H1 (cell line): ENCODE measurements at regions not wholly inside any gene's neighbourhood (a gene's known extent, or its start where the extent isn't known, plus 50 kb on each side); places are given as distances from the start of the nearest gene placed in this dataset.

Source experiments
- CTCF ChIA-PET: fragments of 300-600 bp; sonication (Branson Sonifier 250); formaldehyde crosslinking; loops from one replicate; lab custom pipeline; 2021; ENCODE audit not compliant: partially characterized antibody; lab: Charles Lee
- POLR2A ChIA-PET: fragments of 300-600 bp; sonication (Branson Sonifier 250); formaldehyde crosslinking; loops from one replicate; lab custom pipeline; 2021; ENCODE audit warnings: inconsistent platforms; ENCODE audit not compliant: partially characterized antibody; lab: Charles Lee
- DNase-seq, 2 experiments: peaks; one replicate each; pipeline versions ENCODE4 v3.0.0 to v3.0.0-alpha.2; 2010 to 2022; ENCODE audit warnings: low spot score in 2 of 2, low read depth in 1 of 2, mixed read lengths in 1 of 2
- FAIRE-seq: peaks from 2 replicates; lab custom pipeline; 2011; peaks lifted over from hg19 to GRCh38; lab: Jason Lieb, UNC
- H2AFZ ChIP-seq: 2 replicates; pipeline ENCODE4 v1.8.1; 2012; ENCODE audit warnings: low read length, inconsistent platforms
- H2AK5ac ChIP-seq: 2 replicates; pipeline ENCODE4 v1.6.1; 2013; ENCODE audit warnings: low read depth, low read length
- H2BK120ac ChIP-seq: replicated peaks from 2 replicates; pipeline ENCODE3; 2013; ENCODE audit warnings: low read depth, low read length, inconsistent platforms
- H2BK12ac ChIP-seq: 2 replicates; pipeline ENCODE4 v1.6.1; 2013; ENCODE audit warnings: low read depth, low read length
- H2BK15ac ChIP-seq: 2 replicates; pipeline ENCODE4 v1.6.1; 2013; ENCODE audit warnings: low read length
- H2BK20ac ChIP-seq: 2 replicates; pipeline ENCODE4 v1.6.1; 2013; ENCODE audit warnings: low read length
- H2BK5ac ChIP-seq: 2 replicates; pipeline ENCODE4 v1.6.1; 2013; ENCODE audit warnings: low read depth, low read length
- H3K14ac ChIP-seq: 2 replicates; pipeline ENCODE4 v1.6.1; 2013; ENCODE audit warnings: inconsistent platforms; ENCODE audit not compliant: insufficient read length
- H3K18ac ChIP-seq: 2 replicates; pipeline ENCODE4 v1.6.1; 2013; ENCODE audit warnings: low read length; ENCODE audit errors: extremely low read depth
- H3K23ac ChIP-seq: 2 replicates; pipeline ENCODE4 v1.6.1; 2013; ENCODE audit warnings: inconsistent platforms; ENCODE audit not compliant: insufficient read length
- H3K23me2 ChIP-seq: 2 replicates; pipeline ENCODE4 v1.6.1; 2013; ENCODE audit warnings: low read depth, low read length
- H3K27ac ChIP-seq: 2 replicates; pipeline ENCODE4 v1.6.1; 2011; ENCODE audit warnings: low read depth, low read length, inconsistent platforms
- H3K27me3 ChIP-seq, 4 experiments: replicated peaks in 1 of 4; 1 replicate in 1 of 4; 2 replicates in 3 of 4; pipeline versions ENCODE4 v1.6.1 to v1.8.1; 2011 to 2013; ENCODE audit warnings: low read length in 3 of 4, mild to moderate bottlenecking in 3 of 4, inconsistent platforms in 2 of 4, mixed read lengths in 2 of 4, moderate library complexity in 1 of 4; ENCODE audit not compliant: control insufficient read depth in 3 of 4, insufficient read depth in 3 of 4; ENCODE audit errors: extremely low read depth in 1 of 4
- H3K36me3 ChIP-seq, 4 experiments: 2 replicates each; pipeline versions ENCODE4 v1.6.1 to v1.8.1; 2011 to 2013; ENCODE audit warnings: mild to moderate bottlenecking in 4 of 4, low read length in 3 of 4, moderate library complexity in 2 of 4, control low read depth in 1 of 4, inconsistent platforms in 1 of 4; ENCODE audit not compliant: insufficient read depth in 4 of 4, control insufficient read depth in 2 of 4
- H3K4ac ChIP-seq: replicated peaks from 2 replicates; pipeline ENCODE3; 2013; ENCODE audit warnings: low read length, low read depth, mixed read lengths, inconsistent platforms; ENCODE audit not compliant: insufficient read length
- H3K4me1 ChIP-seq, 4 experiments: replicated peaks in 1 of 4; 1 replicate in 1 of 4; 2 replicates in 3 of 4; pipeline versions ENCODE4 v1.6.1 to v1.8.1; 2011 to 2013; ENCODE audit warnings: low read length in 3 of 4, inconsistent platforms in 2 of 4, mixed read lengths in 1 of 4; ENCODE audit not compliant: insufficient read depth in 4 of 4, control insufficient read depth in 3 of 4
- H3K4me2 ChIP-seq, 2 experiments: 2 replicates each; pipeline versions ENCODE4 v1.6.1 to v1.8.1; 2011 to 2013; ENCODE audit warnings: low read depth in 2 of 2, low read length in 2 of 2, control low read depth in 1 of 2, inconsistent platforms in 1 of 2, mild to moderate bottlenecking in 1 of 2; ENCODE audit not compliant: insufficient read depth in 1 of 2
- H3K4me3 ChIP-seq, 4 experiments: fragments of 200-600, 300-600 bp in 1 of 4; sonication (generic), shearing (Covaris generic), sonication (Bioruptor Twin) in 1 of 4; 2 replicates each; pipeline versions ENCODE4 v1.5.1 to v1.8.1; 2011 to 2016; ENCODE audit warnings: low read length in 4 of 4, low read depth in 3 of 4, control low read depth in 2 of 4, inconsistent platforms in 2 of 4, mild to moderate bottlenecking in 2 of 4, mixed read lengths in 1 of 4, moderate library complexity in 1 of 4; ENCODE audit not compliant: insufficient read depth in 2 of 4; ENCODE audit errors: extremely low read depth in 1 of 4
- H3K56ac ChIP-seq: replicated peaks from 2 replicates; pipeline ENCODE3; 2013; ENCODE audit warnings: low read depth, mild to moderate bottlenecking, mixed read lengths, low read length, inconsistent platforms; ENCODE audit not compliant: insufficient read length
- H3K79me1 ChIP-seq: 2 replicates; pipeline ENCODE4 v1.6.1; 2013; ENCODE audit warnings: low read depth, low read length, control low read depth
- H3K79me2 ChIP-seq, 2 experiments: 2 replicates each; pipeline versions ENCODE4 v1.6.1 to v1.8.1; 2012 to 2013; ENCODE audit warnings: low read length in 2 of 2, mild to moderate bottlenecking in 2 of 2, inconsistent platforms in 1 of 2; ENCODE audit not compliant: insufficient read depth in 2 of 2, control insufficient read depth in 1 of 2
- H3K9ac ChIP-seq, 4 experiments: replicated peaks in 1 of 4; 1 replicate in 1 of 4; 2 replicates in 3 of 4; pipeline versions ENCODE4 v1.6.1 to v1.8.1; 2011 to 2013; ENCODE audit warnings: low read depth in 3 of 4, low read length in 3 of 4, control low read depth in 2 of 4, mild to moderate bottlenecking in 2 of 4, moderate library complexity in 2 of 4, inconsistent platforms in 1 of 4; ENCODE audit errors: extremely low read depth in 1 of 4
- H3K9me3 ChIP-seq, 2 experiments: 2 replicates each; pipeline versions ENCODE4 v1.6.1 to v1.8.1; 2012 to 2013; ENCODE audit warnings: mild to moderate bottlenecking in 2 of 2, moderate library complexity in 2 of 2, control low read depth in 1 of 2, inconsistent platforms in 1 of 2, low read depth in 1 of 2, low read length in 1 of 2, mixed read lengths in 1 of 2; ENCODE audit not compliant: insufficient read depth in 2 of 2
- H4K20me1 ChIP-seq, 2 experiments: replicated peaks in 1 of 2; 2 replicates each; pipeline versions ENCODE3 to v1.8.1; 2011 to 2013; ENCODE audit warnings: inconsistent platforms in 2 of 2, low read length in 2 of 2, mild to moderate bottlenecking in 1 of 2; ENCODE audit not compliant: insufficient read depth in 2 of 2, control insufficient read depth in 1 of 2
- H4K5ac ChIP-seq: 2 replicates; pipeline ENCODE4 v1.6.1; 2013; ENCODE audit warnings: low read length, low read depth, mixed read lengths, inconsistent platforms; ENCODE audit not compliant: insufficient read length
- H4K8ac ChIP-seq: 2 replicates; pipeline ENCODE4 v1.8.0; 2013; ENCODE audit warnings: mild to moderate bottlenecking, moderate library complexity, low read length, inconsistent platforms; ENCODE audit not compliant: insufficient read depth; ENCODE audit errors: extremely low read depth
- H4K91ac ChIP-seq: replicated peaks from 2 replicates; pipeline ENCODE3; 2013; ENCODE audit warnings: low read length, mixed read lengths, inconsistent platforms; ENCODE audit not compliant: insufficient read length
- BCL11A ChIP-seq, 2 experiments: IDR thresholded peaks; one replicate each; pipeline ENCODE4 v1.6.1; 2011; ENCODE audit warnings: low read depth in 2 of 2, low read length in 2 of 2, mild to moderate bottlenecking in 2 of 2
- FOSL1 ChIP-seq: IDR thresholded peaks from 2 replicates; pipeline ENCODE4 v1.6.1; 2011; ENCODE audit warnings: mild to moderate bottlenecking, low read depth, low read length, moderate library complexity; ENCODE audit not compliant: insufficient read depth
- NRF1 ChIP-seq: IDR thresholded peaks from 2 replicates; pipeline ENCODE4 v1.6.1; 2011; ENCODE audit warnings: mild to moderate bottlenecking, low read depth, low read length, improper control_type of control experiment
- RXRA ChIP-seq: IDR thresholded peaks from 2 replicates; pipeline ENCODE4 v1.6.1; 2011; ENCODE audit warnings: low read depth, mild to moderate bottlenecking, low read length, moderate library complexity; ENCODE audit not compliant: insufficient read depth
- WGBS, 2 experiments: shearing (Covaris generic) in 1 of 2; methylation state at CpG; one replicate each; pipeline versions ENCODE4 v1.1.6 to v1.1.7; 2013 to 2015; ENCODE audit warnings: low lambda C conversion rate in 2 of 2, mixed read lengths in 2 of 2, inconsistent platforms in 1 of 2, low coverage in 1 of 2, missing lambda C conversion rate in 1 of 2; ENCODE audit not compliant: insufficient replicate concordance in 2 of 2, insufficient coverage in 1 of 2, insufficient read length in 1 of 2; ENCODE audit errors: extremely low coverage in 1 of 2, missing lambda C conversion rate in 1 of 2; 5-methylcytosine and 5-hydroxymethylcytosine counted together

DNA sequence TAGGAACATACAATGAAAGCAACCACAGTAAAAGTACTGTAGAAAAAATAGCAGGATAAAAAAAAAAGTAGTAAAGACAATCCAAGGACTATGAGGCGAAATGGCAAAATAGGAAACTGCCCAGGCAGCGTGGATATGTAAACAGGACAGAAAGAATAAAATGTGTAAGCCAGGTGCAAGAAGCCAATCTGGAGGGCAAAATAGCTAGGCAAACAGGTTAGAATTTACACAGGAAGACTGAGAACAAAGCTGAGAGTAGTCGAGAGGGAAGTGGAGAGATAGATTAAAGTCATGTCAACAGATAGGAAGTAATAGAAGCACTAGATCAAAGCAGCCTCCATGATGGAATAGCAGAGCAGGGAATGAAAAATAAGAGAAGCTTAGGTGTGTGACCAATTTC lies 124.2 kb upstream of the B3GALT2 start:
- H3K23ac ChIP-seq: no peak overlapping the region
- no peak overlapping the region for H2BK20ac ChIP-seq
- DNase-seq: no peak
- H3K79me2 ChIP-seq: no peaks in the 10 kb centered on the region
- FAIRE-seq: no peak
- no peak overlapping the region for H2BK12ac ChIP-seq
- H4K91ac ChIP-seq: no peak overlapping the region
- no peaks in the 10 kb centered on the region for H3K36me3 ChIP-seq
- no peaks in the 10 kb centered on the region for H3K27me3 ChIP-seq
- no peak overlapping the region for H3K4me2 ChIP-seq
- no peak overlapping the region for H3K4ac ChIP-seq
- WGBS, 2 experiments: 91% methylated on average over 3 of the region's 3 CpGs; no CpG with 5 or more reads in 1 of the 2 experiments
- H2BK5ac ChIP-seq: no peak overlapping the region
- H3K79me1 ChIP-seq: no peaks in the 10 kb centered on the region
- H2BK120ac ChIP-seq: no peak overlapping the region
- ChIA-PET CTCF (interaction anchor here (0.6 to 1.6 kb wide), 4 partner anchors 8 to 790 kb away, joined by 3 to 6 read pairs (median 4); no protein-coding TSS in a partner anchor), POLR2A (no interaction called here)
- H3K23me2 ChIP-seq: no peaks in the 10 kb centered on the region
- no peaks in the 10 kb centered on the region for H3K9me3 ChIP-seq
- no peak overlapping the region for H2AFZ ChIP-seq
- H2BK15ac ChIP-seq: no peak overlapping the region
- H3K14ac ChIP-seq: no peak overlapping the region
- TF ChIP-seq BCL11A (IDR thresholded peaks at IDR 0.05; ENCODE audit: low read depth in 2 of 2, low read length in 2 of 2) (no peak), RXRA (no peak), NRF1 (no peak), FOSL1 (no peak)
- no peak overlapping the region for H3K56ac ChIP-seq
- no peak overlapping the region for H3K18ac ChIP-seq
- no peaks in the 10 kb centered on the region for H4K20me1 ChIP-seq
- no peaks in the 10 kb centered on the region for H3K4me1 ChIP-seq
- no peak overlapping the region for H3K4me3 ChIP-seq
- H4K5ac ChIP-seq: no peak overlapping the region
- H4K8ac ChIP-seq: no peak overlapping the region
- H3K9ac ChIP-seq: no peak overlapping the region
- no peak overlapping the region for H2AK5ac ChIP-seq
- no peak overlapping the region for H3K27ac ChIP-seq
